Fibroblast of pulmonary artery (primary cell): ENCODE measurements at regions not wholly inside any gene's neighbourhood (a gene's known extent, or its start where the extent isn't known, plus 50 kb on each side); places are given as distances from the start of the nearest gene placed in this dataset.

ENCODE experiments used
- DNase-seq: peaks from one replicate; pipeline ENCODE4 v3.0.0-alpha.2; 2010; ENCODE audit warnings: low read depth
- H3K4me3 ChIP-seq: replicated peaks from 2 replicates; pipeline ENCODE4 v1.5.1; 2011; ENCODE audit warnings: low read depth, mild to moderate bottlenecking, control low read depth, low read length, moderate library complexity
- CTCF ChIP-seq: IDR thresholded peaks from 2 replicates; pipeline ENCODE4 v1.5.1; 2011; ENCODE audit warnings: mild to moderate bottlenecking, control low read depth, low read length, inconsistent platforms; ENCODE audit errors: missing control alignments

DNA sequence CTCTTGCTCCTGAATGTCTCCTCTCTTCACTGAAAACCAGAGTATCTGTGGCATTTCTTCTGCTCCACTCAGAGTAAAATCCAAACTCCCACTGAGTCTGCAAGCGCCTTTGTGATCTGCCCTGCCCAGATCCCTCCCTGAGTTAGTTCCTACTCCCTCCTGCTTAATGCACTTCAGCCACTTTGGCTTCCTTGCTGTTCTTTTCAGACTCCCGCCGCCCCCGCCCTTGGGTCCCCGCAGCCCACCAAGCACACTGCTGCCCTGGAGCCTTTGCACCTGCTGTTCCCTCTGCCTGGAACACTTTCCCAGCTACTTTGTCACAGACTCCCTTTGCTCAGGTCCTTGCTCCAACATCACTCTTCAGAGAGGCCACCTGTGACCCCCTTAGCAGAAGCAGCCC lies 127.2 kb upstream of the SLC25A48 start:
- no peak overlapping the region for H3K4me3 ChIP-seq
- no peak for DNase-seq
- TF ChIP-seq CTCF: no peak

- no peak for DNase-seq
- no peak for TF ChIP-seq CTCF
- no peak overlapping the region for H3K4me3 ChIP-seq
These were observed 127.6 kb upstream of the SLC25A48 start for GRCh38 chr5:135706893-135707292.

DNA sequence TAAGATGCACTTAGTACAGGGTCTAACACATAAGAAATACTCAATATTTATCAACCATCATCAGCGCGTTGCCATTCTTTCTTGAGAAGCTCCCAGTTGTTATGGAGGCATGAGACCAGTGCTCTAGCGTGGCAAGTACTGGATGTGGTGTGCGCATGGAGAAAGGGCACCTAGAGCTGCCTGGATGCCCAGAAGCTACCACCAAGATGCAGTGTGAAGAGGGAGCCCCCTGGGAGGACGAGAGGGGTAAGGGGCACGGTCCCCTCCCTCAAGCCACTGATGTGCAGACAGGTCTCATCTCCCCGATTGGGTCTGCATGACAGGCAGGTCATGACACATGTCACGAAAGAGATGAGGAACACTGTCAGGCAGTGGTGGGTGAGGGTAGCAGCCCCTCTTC lies 127.7 kb upstream of the CXCL14 start:
- no peak overlapping the region for H3K4me3 ChIP-seq
- no peak for TF ChIP-seq CTCF
- DNase-seq: no peak

DNA sequence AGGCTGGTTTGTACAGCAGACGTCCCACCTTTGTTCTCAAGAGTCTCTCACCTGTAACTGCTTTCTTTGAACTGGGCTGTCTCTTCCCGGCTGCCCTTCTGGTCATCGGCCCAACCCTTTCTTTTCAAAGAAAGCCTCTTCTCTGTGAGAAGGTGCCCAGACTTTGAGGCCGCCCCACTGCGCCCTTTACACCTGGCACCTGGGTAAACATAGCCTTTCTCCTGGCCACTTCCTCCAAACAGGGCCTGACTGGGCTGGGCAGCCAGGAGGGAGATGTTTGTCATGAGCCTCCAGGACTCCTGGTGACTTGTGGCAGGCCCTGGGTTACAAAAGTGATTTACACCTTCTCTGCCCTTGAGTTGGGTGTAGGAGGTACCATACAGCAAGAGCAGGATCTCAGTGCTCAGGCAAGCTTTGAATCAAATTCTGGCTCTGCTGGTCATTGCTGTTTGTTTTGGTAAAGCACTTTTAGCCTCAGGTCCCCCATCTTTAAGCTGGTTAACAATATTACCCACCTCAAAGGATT lies 127.2 kb upstream of the CXCL14 start:
- no peak for TF ChIP-seq CTCF
- no peak overlapping the region for H3K4me3 ChIP-seq
- DNase-seq: no peak

GRCh38 chr5:135705141-135705631 lies 126.4 kb upstream of the CXCL14 start:
- H3K4me3 ChIP-seq: no peak overlapping the region
- no peak for DNase-seq
- TF ChIP-seq CTCF: no peak

GRCh38 chr5:135704616-135705015 lies 125.8 kb upstream of the CXCL14 start:
- no peak overlapping the region for H3K4me3 ChIP-seq
- TF ChIP-seq CTCF: no peak
- no peak for DNase-seq

DNA sequence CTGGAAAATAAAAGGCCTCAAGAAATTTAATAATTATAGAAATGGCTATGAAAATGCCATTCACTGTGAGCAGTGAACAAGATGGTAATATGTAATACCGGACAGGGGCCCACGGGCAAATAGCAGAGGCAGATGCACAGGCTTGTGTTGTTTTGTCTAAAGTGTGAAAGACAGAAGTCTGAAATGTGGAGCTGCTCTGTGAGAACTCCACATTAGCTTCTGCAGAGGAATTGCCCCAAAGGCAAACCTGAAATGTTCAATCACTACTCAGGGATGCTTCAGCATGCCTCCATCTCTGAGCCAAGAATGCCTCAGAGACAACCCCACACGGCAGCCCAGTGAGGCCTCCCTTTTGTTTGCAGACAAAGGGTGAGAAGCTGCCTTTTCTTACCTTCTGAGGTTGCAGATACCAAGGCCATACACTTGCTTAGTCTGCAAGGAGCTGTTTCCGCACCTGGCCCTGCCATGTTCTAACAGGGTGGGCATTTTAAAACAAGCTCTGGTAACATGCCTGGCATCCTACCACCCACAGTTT lies 124.3 kb upstream of the CXCL14 start:
- no peak for TF ChIP-seq CTCF
- no peak for DNase-seq
- H3K4me3 ChIP-seq: no peak overlapping the region
